Natural killer cell (primary cell): ENCODE measurements at regions not wholly inside any gene's neighbourhood (a gene's known extent, or its start where the extent isn't known, plus 50 kb on each side); places are given as distances from the start of the nearest gene placed in this dataset.

ENCODE experiments used
- ATAC-seq, 3 donors: fragments of 150-1000 bp in 2 of 3; fragments of 200-7000 bp in 1 of 3; cut with Tn5 transposase; 1 replicate in 1 of 3; 2 replicates in 2 of 3; pipeline ENCODE4 v1.10.0; 2021; ENCODE audit warnings: mild to moderate bottlenecking in 2 of 3, moderate library complexity in 2 of 3
- DNase-seq, 2 donors: peaks; one replicate each; pipeline versions ENCODE4 v3.0.0 to v3.0.0-alpha.2; 2013 to 2021; ENCODE audit warnings: mixed read lengths in 1 of 2
- H3K27ac ChIP-seq: one replicate; pipeline ENCODE4 v1.5.1; 2013; ENCODE audit warnings: mild to moderate bottlenecking, low read length
- H3K27me3 ChIP-seq: one replicate; pipeline ENCODE4 v1.6.1; 2013; ENCODE audit warnings: low read length; ENCODE audit not compliant: control insufficient read depth, insufficient read depth
- H3K36me3 ChIP-seq: one replicate; pipeline ENCODE4 v1.6.1; 2013; ENCODE audit warnings: low read length; ENCODE audit not compliant: control insufficient read depth, insufficient read depth
- H3K4me1 ChIP-seq: one replicate; pipeline ENCODE4 v1.6.1; 2013; ENCODE audit warnings: low read length; ENCODE audit not compliant: control insufficient read depth, insufficient read depth
- H3K4me3 ChIP-seq: one replicate; pipeline ENCODE4 v1.5.1; 2013; ENCODE audit warnings: low read length
- H3K9me3 ChIP-seq: one replicate; pipeline ENCODE4 v1.6.1; 2013; ENCODE audit warnings: low read length; ENCODE audit not compliant: control insufficient read depth, insufficient read depth
- H3K27ac Mint-ChIP-seq, 2 donors: one replicate each; pipeline ENCODE4 v1.8.0; 2022; ENCODE audit warnings: mild to moderate bottlenecking in 2 of 2, mixed read lengths in 2 of 2, moderate library complexity in 1 of 2
- H3K27me3 Mint-ChIP-seq, 2 donors: one replicate each; pipeline ENCODE4 v1.8.0; 2022; ENCODE audit warnings: low read depth in 2 of 2, mixed read lengths in 2 of 2
- H3K36me3 Mint-ChIP-seq: one replicate; pipeline ENCODE4 v1.8.0; 2022; ENCODE audit warnings: mixed read lengths
- H3K4me1 Mint-ChIP-seq, 2 donors: one replicate each; pipeline ENCODE4 v1.8.0; 2022; ENCODE audit warnings: mixed read lengths in 2 of 2
- H3K4me3 Mint-ChIP-seq: one replicate; pipeline ENCODE4 v1.8.0; 2022; ENCODE audit warnings: mild to moderate bottlenecking, moderate library complexity, mixed read lengths
- H3K9me3 Mint-ChIP-seq, 2 donors: one replicate each; pipeline ENCODE4 v1.8.0; 2022; ENCODE audit warnings: mixed read lengths in 2 of 2
- WGBS: methylation state at CpG from one replicate; pipeline ENCODE4 v1.1.7; 2013; ENCODE audit warnings: missing lambda C conversion rate; ENCODE audit not compliant: insufficient coverage; 5-methylcytosine and 5-hydroxymethylcytosine counted together
- intact Hi-C: fragments of 100-400 bp; cut with micrococcal nuclease; formaldehyde crosslinking; loops from one replicate; pipeline ENCODE4 v1.14.2; 2022
- TF ChIP-seq, protein P1 (sequence below): fragments of 200-600 bp; IDR thresholded peaks from one replicate; pipeline ENCODE4 v1.8.0; 2022; ENCODE audit warnings: antibody characterized with exemption

DNA sequence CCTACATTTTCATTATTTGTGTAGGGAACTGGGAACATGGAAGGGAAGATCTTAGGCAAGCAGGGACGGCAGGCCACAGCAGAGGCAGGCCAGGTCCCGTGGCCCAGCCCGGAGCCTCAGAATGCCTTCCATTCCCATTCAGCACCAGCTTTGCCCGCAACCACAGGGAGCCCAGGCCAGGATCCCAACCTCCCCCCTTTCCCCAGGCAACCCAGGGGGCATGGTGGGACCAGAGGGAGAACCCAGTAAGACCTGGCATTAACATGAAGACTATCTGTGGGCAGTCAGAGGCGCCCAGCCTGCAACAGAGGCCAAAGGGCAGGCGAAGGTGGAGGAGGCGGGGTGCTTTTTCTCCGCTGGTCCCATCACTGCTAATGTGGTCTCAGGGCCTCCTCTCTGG lies 135.6 kb downstream of the TPRA1 start:
- no peak overlapping the region for H3K27ac ChIP-seq
- H3K4me3 ChIP-seq: no peak overlapping the region
- H3K27me3 ChIP-seq: peaks cover 11% of the 10 kb centered on the region
- DNase-seq (no peak), ATAC-seq (no peak)
- Mint-ChIP-seq H3K27ac (no peak overlapping the region), H3K27me3 (peaks cover 54 to 66% of the 10 kb centered on the region in 2 donors), H3K4me1 (peaks cover 0 to 7% of the 10 kb centered on the region in 2 donors), H3K9me3 (no peaks in the 10 kb centered on the region), H3K4me3 (no peak overlapping the region), H3K36me3 (no peaks in the 10 kb centered on the region)
- H3K9me3 ChIP-seq: no peaks in the 10 kb centered on the region
- intact Hi-C loops: loop anchor here (10.0 kb wide), 1 partner anchor 930 kb away; the partner anchor contains the start of gene CHST13
- H3K36me3 ChIP-seq: no peaks in the 10 kb centered on the region
- H3K4me1 ChIP-seq: peaks cover 3% of the 10 kb centered on the region
- TF ChIP-seq, protein P1, sequence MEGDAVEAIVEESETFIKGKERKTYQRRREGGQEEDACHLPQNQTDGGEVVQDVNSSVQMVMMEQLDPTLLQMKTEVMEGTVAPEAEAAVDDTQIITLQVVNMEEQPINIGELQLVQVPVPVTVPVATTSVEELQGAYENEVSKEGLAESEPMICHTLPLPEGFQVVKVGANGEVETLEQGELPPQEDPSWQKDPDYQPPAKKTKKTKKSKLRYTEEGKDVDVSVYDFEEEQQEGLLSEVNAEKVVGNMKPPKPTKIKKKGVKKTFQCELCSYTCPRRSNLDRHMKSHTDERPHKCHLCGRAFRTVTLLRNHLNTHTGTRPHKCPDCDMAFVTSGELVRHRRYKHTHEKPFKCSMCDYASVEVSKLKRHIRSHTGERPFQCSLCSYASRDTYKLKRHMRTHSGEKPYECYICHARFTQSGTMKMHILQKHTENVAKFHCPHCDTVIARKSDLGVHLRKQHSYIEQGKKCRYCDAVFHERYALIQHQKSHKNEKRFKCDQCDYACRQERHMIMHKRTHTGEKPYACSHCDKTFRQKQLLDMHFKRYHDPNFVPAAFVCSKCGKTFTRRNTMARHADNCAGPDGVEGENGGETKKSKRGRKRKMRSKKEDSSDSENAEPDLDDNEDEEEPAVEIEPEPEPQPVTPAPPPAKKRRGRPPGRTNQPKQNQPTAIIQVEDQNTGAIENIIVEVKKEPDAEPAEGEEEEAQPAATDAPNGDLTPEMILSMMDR: no peak
- 89% methylated on average over 8 of the region's 8 CpGs for WGBS

DNA sequence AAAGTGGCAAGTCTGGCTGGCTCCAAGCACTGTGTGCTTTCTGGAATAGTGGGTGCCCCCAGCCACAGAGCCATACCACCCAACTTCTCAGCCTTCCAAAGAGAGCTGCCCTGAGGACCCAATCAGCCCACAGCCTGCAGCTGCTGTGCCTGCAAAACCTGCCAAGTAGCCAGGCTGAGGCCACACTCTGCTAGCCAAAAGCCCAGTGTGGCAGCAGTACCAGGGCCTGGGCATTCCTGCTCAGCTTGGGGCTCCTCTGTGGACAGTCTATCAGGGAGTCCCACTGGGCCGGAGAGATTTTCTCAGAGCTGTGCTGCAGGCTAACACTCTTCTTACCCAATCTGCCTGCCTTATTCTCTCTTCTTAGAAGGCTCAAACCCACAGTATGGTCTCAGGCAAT lies 136.5 kb downstream of the TPRA1 start:
- Histone ChIP-seq H3K4me1 (peaks cover 3% of the 10 kb centered on the region), H3K36me3 (no peaks in the 10 kb centered on the region), H3K27me3 (peaks cover 11% of the 10 kb centered on the region), H3K9me3 (no peaks in the 10 kb centered on the region), H3K4me3 (no peak overlapping the region), H3K27ac (no peak overlapping the region)
- H3K27me3 Mint-ChIP-seq: peaks cover 49 to 65% of the 10 kb centered on the region in 2 donors
- WGBS: 96% methylated on average over 1 of the region's 1 CpG
- no peak overlapping the region for H3K27ac Mint-ChIP-seq
- peaks cover 0 to 7% of the 10 kb centered on the region in 2 donors for H3K4me1 Mint-ChIP-seq
- TF ChIP-seq, protein P1: no peak
- ATAC-seq: no peak
- no peaks in the 10 kb centered on the region for H3K36me3 Mint-ChIP-seq
- intact Hi-C loops: loop anchor here (10.0 kb wide), 1 partner anchor 929 kb away; the partner anchor contains the start of gene CHST13
- no peak for DNase-seq
- no peak overlapping the region for H3K4me3 Mint-ChIP-seq
- H3K9me3 Mint-ChIP-seq: no peaks in the 10 kb centered on the region

DNA sequence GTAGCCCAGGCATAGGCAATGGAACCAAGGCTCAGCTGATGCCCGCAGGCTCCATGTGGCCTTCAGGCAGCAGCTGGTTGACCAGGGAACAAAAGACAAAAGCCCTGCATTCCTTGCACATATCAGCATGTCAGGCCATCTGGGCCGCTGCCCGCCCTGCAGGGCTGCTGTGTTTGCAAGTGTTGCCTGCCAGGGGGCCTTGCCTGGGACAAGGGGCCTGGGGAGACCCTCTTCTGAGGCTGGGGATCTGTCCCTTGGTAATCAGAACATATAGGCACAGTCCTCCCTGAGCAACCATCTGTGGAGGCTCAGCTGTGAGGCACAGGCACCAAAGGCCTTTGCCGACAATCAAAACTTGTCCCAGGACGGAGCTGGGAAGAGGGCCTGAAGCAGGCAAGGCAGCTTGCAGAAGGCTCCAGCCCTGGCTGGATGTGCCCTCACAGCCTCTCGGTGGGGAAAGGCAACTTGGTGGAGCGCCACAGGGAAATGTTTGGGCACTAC lies 138.2 kb downstream of the TPRA1 start:
- WGBS: 72% methylated on average over 7 of the region's 7 CpGs
- no peaks in the 10 kb centered on the region for H3K9me3 ChIP-seq
- Mint-ChIP-seq H3K4me3 (no peak overlapping the region), H3K27me3 (peaks cover 36 to 54% of the 10 kb centered on the region in 2 donors), H3K4me1 (peaks cover 0 to 7% of the 10 kb centered on the region in 2 donors), H3K27ac (no peak overlapping the region), H3K9me3 (no peaks in the 10 kb centered on the region), H3K36me3 (no peaks in the 10 kb centered on the region)
- no peak for ATAC-seq
- no peaks in the 10 kb centered on the region for H3K36me3 ChIP-seq
- peaks cover 11% of the 10 kb centered on the region for H3K27me3 ChIP-seq
- intact Hi-C loops: loop anchor here (10.0 kb wide), 1 partner anchor 928 kb away; the partner anchor contains the start of gene CHST13
- TF ChIP-seq, protein P1: no peak
- H3K4me3 ChIP-seq: no peak overlapping the region
- DNase-seq: no peak
- H3K27ac ChIP-seq: no peak overlapping the region
- H3K4me1 ChIP-seq: peaks cover 3% of the 10 kb centered on the region

DNA sequence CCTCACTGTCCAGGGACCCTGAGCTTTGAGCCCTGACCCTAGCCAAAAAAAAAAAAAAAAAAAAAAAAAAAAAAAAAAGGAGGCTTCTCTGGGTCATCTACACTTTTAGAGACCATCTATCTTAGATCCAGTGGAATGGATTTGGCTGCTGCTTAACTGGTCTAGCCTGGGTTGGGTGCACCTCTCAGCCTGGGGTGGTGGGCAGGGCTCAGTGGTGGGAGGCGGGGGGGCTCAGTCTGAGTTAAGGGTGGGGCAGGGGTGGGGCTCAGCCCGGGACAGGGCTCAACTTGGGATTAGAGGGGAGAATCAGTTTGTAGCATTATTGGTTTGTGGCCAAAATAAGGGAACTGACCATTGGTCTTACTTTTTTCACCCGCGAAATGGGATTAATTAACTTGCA lies 139.2 kb downstream of the TPRA1 start:
- intact Hi-C loops: loop anchor here (10.0 kb wide), 1 partner anchor 927 kb away; the partner anchor contains the start of gene CHST13
- no peak overlapping the region for H3K27ac ChIP-seq

More for the DNA sequence above, 139.2 kb downstream of the TPRA1 start:
- Histone ChIP-seq H3K9me3 (no peaks in the 10 kb centered on the region), H3K36me3 (no peaks in the 10 kb centered on the region), H3K27me3 (peaks cover 8% of the 10 kb centered on the region), H3K4me1 (peaks cover 3% of the 10 kb centered on the region), H3K4me3 (no peak overlapping the region)
- TF ChIP-seq, protein P1: no peak
- Mint-ChIP-seq H3K4me3 (no peak overlapping the region), H3K4me1 (peaks cover 0 to 7% of the 10 kb centered on the region in 2 donors), H3K9me3 (no peaks in the 10 kb centered on the region), H3K27ac (no peak overlapping the region), H3K27me3 (peaks cover 28 to 52% of the 10 kb centered on the region in 2 donors), H3K36me3 (no peaks in the 10 kb centered on the region)
- WGBS: 78% methylated on average over 4 of the region's 4 CpGs
- ATAC-seq: no peak
- DNase-seq: no peak
